Endothelial cell of umbilical vein (primary cell): ENCODE measurements at regions not wholly inside any gene's neighbourhood (a gene's known extent, or its start where the extent isn't known, plus 50 kb on each side); places are given as distances from the start of the nearest gene placed in this dataset.

Experiments
- BruUV-seq: library from RNA; stranded (reverse); fragments of 400-500 nt; replicated peaks from 2 replicates; lab custom pipeline; 2021; lab: Mats Ljungman, UMichigan
- CTCF ChIA-PET: fragments of 300-600, 350-600 bp; sonication (Branson Sonifier 250); formaldehyde crosslinking; loops from one replicate; lab custom pipeline; 2021; ENCODE audit warnings: antibody characterized with exemption, inconsistent platforms; lab: Charles Lee
- POLR2A ChIA-PET: fragments of 300-600, 350-600 bp; sonication (Branson Sonifier 250); formaldehyde crosslinking; loops from one replicate; lab custom pipeline; 2021; ENCODE audit warnings: antibody characterized with exemption, inconsistent platforms; lab: Charles Lee
- DNase-seq: peaks from one replicate; pipeline ENCODE4 v3.0.0-alpha.2; 2011; ENCODE audit warnings: low read depth, low spot score
- FAIRE-seq: peaks from 2 replicates; lab custom pipeline; 2011; peaks lifted over from hg19 to GRCh38; lab: Jason Lieb, UNC
- H2AFZ ChIP-seq: 2 replicates; pipeline ENCODE4 v1.6.0; 2012; ENCODE audit warnings: low read depth, low read length, control low read depth, inconsistent platforms
- H3K27ac ChIP-seq: 2 replicates; pipeline ENCODE4 v1.5.1; 2011; ENCODE audit warnings: low read depth, mild to moderate bottlenecking, control low read depth, low read length, moderate library complexity; ENCODE audit not compliant: insufficient read depth
- H3K27me3 ChIP-seq, 2 experiments: 2 replicates each; pipeline versions ENCODE4 v1.6.0 to v1.6.1; 2011; ENCODE audit warnings: low read length in 2 of 2, mixed read lengths in 1 of 2; ENCODE audit not compliant: control insufficient read depth in 2 of 2, insufficient read depth in 2 of 2
- H3K36me3 ChIP-seq, 2 experiments: 2 replicates in 1 of 2; 3 replicates in 1 of 2; pipeline ENCODE4 v1.5.1; 2011; ENCODE audit warnings: low read length in 2 of 2, mild to moderate bottlenecking in 1 of 2, moderate library complexity in 1 of 2; ENCODE audit not compliant: control insufficient read depth in 2 of 2, insufficient read depth in 2 of 2; ENCODE audit errors: extremely low read depth in 1 of 2
- H3K4me1 ChIP-seq: 3 replicates; pipeline ENCODE4 v1.5.1; 2011; ENCODE audit warnings: mild to moderate bottlenecking, low read length; ENCODE audit not compliant: control insufficient read depth, insufficient read depth; ENCODE audit errors: extremely low read depth
- H3K4me2 ChIP-seq: 2 replicates; pipeline ENCODE4 v1.6.1; 2011; ENCODE audit warnings: low read length, control low read depth, mixed read lengths; ENCODE audit not compliant: insufficient read depth
- H3K4me3 ChIP-seq, 3 experiments: fragments of 200-600 bp in 1 of 3; sonication (generic), shearing (Covaris generic) in 1 of 3; replicated peaks in 1 of 3; 2 replicates each; pipeline ENCODE4 v1.5.1; 2011 to 2016; ENCODE audit warnings: control low read depth in 3 of 3, low read length in 3 of 3, mild to moderate bottlenecking in 2 of 3, inconsistent platforms in 1 of 3, low read depth in 1 of 3, moderate library complexity in 1 of 3; ENCODE audit not compliant: insufficient read depth in 1 of 3
- H3K79me2 ChIP-seq: 2 replicates; pipeline ENCODE4 v1.6.0; 2012; ENCODE audit warnings: low read length, inconsistent platforms; ENCODE audit not compliant: control insufficient read depth, insufficient read depth
- H3K9ac ChIP-seq: replicated peaks from 2 replicates; pipeline ENCODE3; 2011; ENCODE audit warnings: low read length, control low read depth; ENCODE audit not compliant: insufficient read depth; ENCODE audit errors: extremely low read depth
- H3K9me1 ChIP-seq: replicated peaks from 3 replicates; pipeline ENCODE4 v1.6.0; 2011; ENCODE audit warnings: mild to moderate bottlenecking, low read length; ENCODE audit not compliant: control insufficient read depth, insufficient read depth; ENCODE audit errors: extremely low read depth
- H3K9me3 ChIP-seq: replicated peaks from 2 replicates; pipeline ENCODE4 v1.5.1; 2012; ENCODE audit warnings: low read length, inconsistent platforms; ENCODE audit not compliant: control insufficient read depth, insufficient read depth
- H4K20me1 ChIP-seq: replicated peaks from 2 replicates; pipeline ENCODE3; 2011; ENCODE audit warnings: mild to moderate bottlenecking, low read length; ENCODE audit not compliant: control insufficient read depth, insufficient read depth; ENCODE audit errors: extremely low read depth
- CTCF ChIP-seq, 2 donors: IDR thresholded peaks; 1 replicate in 1 of 2; 2 replicates in 1 of 2; pipeline ENCODE4 v1.5.1; 2011; ENCODE audit warnings: low read length in 2 of 2, mild to moderate bottlenecking in 2 of 2, moderate library complexity in 2 of 2, control low read depth in 1 of 2, inconsistent platforms in 1 of 2, low read depth in 1 of 2; ENCODE audit not compliant: insufficient read depth in 1 of 2; ENCODE audit errors: extremely low read depth in 1 of 2
- EZH2 ChIP-seq: IDR thresholded peaks from 2 replicates; pipeline ENCODE4 v1.6.1; 2012; ENCODE audit warnings: borderline replicate concordance, low read depth, mild to moderate bottlenecking, moderate library complexity, low read length, inconsistent platforms; ENCODE audit not compliant: severe bottlenecking
- FOS ChIP-seq: IDR thresholded peaks from 2 replicates; pipeline ENCODE4 v1.6.1; 2011; ENCODE audit warnings: mild to moderate bottlenecking, low read length, moderate library complexity, borderline replicate concordance; ENCODE audit not compliant: insufficient read depth
- GATA2 ChIP-seq: IDR thresholded peaks from 2 replicates; pipeline ENCODE4 v1.7.0; 2011; ENCODE audit warnings: low read depth, mild to moderate bottlenecking, moderate library complexity, mixed read lengths, low read length; ENCODE audit not compliant: insufficient read length, insufficient read depth
- JUN ChIP-seq: IDR thresholded peaks from 2 replicates; pipeline ENCODE4 v1.6.1; 2011; ENCODE audit warnings: borderline replicate concordance, low read depth; ENCODE audit not compliant: insufficient read length, insufficient read depth
- MAX ChIP-seq: IDR thresholded peaks from 2 replicates; pipeline ENCODE4 v1.6.1; 2011; ENCODE audit not compliant: insufficient read depth, insufficient read length
- MYC ChIP-seq: IDR thresholded peaks from one replicate; pipeline ENCODE4 v1.6.1; 2011; ENCODE audit warnings: mild to moderate bottlenecking, low read depth, low read length
- POLR2A ChIP-seq: IDR thresholded peaks from 2 replicates; pipeline ENCODE4 v1.6.1; 2012; ENCODE audit warnings: low read depth, mild to moderate bottlenecking, control low read depth, low read length
- POLR2AphosphoS5 ChIP-seq: IDR thresholded peaks from 2 replicates; pipeline ENCODE4 v1.6.1; 2012; ENCODE audit warnings: low read depth, mild to moderate bottlenecking, control low read depth, low read length, moderate library complexity; ENCODE audit not compliant: insufficient read depth
- dilution Hi-C: fragments of 300-500 bp; cut with MboI; formaldehyde crosslinking; loops from one replicate; pipeline ENCODE4 v1.15.0; 2019; ENCODE audit warnings: low sequenced_read_pairs; ENCODE audit not compliant: extremely low pct_ligation_motif_present
- intact Hi-C: fragments of 100-400 bp; cut with micrococcal nuclease; formaldehyde crosslinking; loops from one replicate; pipeline ENCODE4 v1.10.0; 2022

DNA sequence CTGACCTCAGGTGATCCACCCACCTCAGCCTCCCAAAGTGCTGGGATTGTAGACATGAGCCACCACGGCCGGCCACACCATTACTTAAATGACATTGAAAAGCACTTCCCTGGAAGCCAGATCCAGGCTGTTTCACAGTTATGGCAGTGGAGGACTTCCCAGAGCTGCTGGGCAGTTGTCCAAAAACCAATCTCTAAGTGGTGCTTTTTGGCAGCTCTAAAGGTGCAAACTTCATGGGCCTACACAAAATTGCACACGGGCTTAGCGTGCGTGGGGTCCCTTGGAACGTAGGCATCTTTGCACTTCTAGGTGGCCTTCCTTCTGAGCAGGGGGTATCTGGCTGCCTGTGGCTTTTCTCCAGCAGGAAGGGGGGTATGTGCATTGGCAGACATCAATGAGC is 172.3 kb downstream of the SHOX start:
- ChIA-PET CTCF (no interaction called here), POLR2A (no interaction called here)
- H3K4me3 ChIP-seq: no peak overlapping the region
- intact Hi-C loops (no loop called here), dilution Hi-C loops (no loop called here)
- DNase-seq (no peak), FAIRE-seq (no peak)
- H3K27ac ChIP-seq: no peak overlapping the region
- no peaks in the 10 kb centered on the region for H3K27me3 ChIP-seq
- no peaks in the 10 kb centered on the region for H3K36me3 ChIP-seq
- H3K4me2 ChIP-seq: no peak overlapping the region
- no peaks in the 10 kb centered on the region for H4K20me1 ChIP-seq
- BruUV-seq: no TSS peak
- no peak overlapping the region for H3K9ac ChIP-seq
- no peak for TF ChIP-seq CTCF (IDR thresholded peaks at IDR 0.05; ENCODE audit: extremely low read depth in 1 of 2, insufficient read depth in 1 of 2, low read depth in 1 of 2, low read length in 2 of 2)
- TF ChIP-seq FOS: no peak
- no peak for TF ChIP-seq MYC
- TF ChIP-seq JUN: no peak
- TF ChIP-seq EZH2: no peak
- TF ChIP-seq POLR2A: no peak
- no peak for TF ChIP-seq POLR2AphosphoS5
- TF ChIP-seq MAX: no peak
- TF ChIP-seq GATA2: no peak
- no peaks in the 10 kb centered on the region for H3K79me2 ChIP-seq
- H3K9me3 ChIP-seq: peaks cover 12% of the 10 kb centered on the region
- no peaks in the 10 kb centered on the region for H3K9me1 ChIP-seq
- H3K4me1 ChIP-seq: no peaks in the 10 kb centered on the region
- H2AFZ ChIP-seq: no peak overlapping the region
